Stimulated activated CD4-positive, alpha-beta T cell treated with anti-CD3 and anti-CD28 coated beads, TNF-alpha, amount 100 ng/mL, for 1 hour (primary cell): ENCODE measurements at regions not wholly inside any gene's neighbourhood (a gene's known extent, or its start where the extent isn't known, plus 50 kb on each side); places are given as distances from the start of the nearest gene placed in this dataset.

ENCODE experiments used
- DNase-seq, 3 donors: peaks; one replicate each; pipeline ENCODE4 v3.0.0-alpha.2; 2020; ENCODE audit warnings: low read depth in 3 of 3, low spot score in 1 of 3

DNA sequence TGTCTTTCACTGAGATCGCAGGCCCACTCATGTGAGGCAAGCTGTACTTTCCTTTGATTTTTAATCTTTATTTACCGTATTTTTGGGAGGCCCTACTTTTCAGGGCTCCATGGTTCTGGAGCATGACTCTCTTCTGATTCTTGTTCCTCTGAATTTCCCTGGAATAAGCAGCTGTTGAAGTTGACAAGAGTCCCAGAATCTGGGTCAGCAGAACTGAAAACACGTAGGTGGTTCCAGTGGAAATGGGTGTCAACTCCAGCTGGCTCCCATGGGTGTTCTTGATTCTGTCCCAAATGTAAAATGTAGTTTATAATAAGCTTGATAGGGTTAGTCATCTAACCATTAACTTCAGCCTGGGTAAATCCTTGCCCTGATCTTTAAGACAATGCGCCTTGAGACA lies 409.4 kb downstream of the GATA3 start:
- DNase-seq = no peak

DNA sequence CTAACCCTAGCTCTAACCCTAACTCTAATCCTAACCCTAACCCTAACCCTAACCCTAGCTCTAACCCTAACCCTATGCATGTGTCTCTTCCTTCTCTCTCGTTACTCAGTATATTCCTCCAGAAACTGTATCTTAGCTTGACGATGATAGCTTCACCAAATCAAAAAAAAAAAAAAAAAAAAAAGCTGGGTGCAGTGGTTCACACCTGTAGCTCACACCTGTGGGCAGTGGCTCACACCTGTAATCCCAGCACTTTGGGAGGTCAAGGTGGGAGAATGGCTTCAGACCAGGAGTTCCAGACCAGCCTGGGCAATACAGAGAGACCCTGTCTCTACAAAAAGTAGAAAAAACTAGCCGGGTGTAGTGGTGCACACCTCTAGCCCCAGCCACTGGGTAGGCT lies 414.0 kb downstream of the GATA3 start:
- no peak for DNase-seq

DNA sequence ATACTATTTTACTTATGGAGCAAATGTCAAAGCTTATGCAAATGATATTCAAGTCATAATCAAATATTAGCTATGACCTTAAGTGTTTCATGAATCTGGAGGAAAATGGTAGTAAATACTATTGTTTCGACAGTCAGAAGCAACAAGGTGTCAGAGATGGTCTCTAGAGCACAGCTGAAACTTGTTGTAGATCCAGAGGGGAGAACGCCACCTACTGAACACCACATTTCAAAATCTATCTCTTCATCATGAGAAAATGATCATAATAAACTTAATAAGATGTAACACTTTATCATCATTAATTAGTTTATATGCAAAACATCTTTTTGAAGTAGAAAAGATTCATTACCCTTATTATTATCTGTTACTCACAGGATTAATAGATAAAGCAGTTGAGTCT lies 418.7 kb downstream of the GATA3 start:
- DNase-seq = no peak

DNA sequence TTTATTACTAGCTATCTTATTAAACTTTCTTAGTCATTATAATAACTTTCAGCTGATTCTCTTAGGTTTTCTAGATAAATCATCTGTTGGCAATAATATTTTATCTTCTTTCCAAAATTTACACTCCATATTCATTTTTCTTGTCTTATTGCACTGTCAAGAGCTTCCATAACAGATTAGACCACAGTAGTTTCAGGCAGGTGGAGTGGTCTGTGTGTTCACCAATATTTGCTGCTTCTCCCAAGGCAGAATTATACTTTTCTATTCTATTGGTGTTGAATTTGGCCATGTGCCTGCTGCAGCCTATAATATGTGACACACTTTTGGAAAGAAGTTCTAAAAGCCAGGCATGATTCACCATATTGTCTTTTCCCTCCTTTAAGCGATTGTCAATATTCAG lies 422.8 kb downstream of the GATA3 start:
- no peak for DNase-seq

DNA sequence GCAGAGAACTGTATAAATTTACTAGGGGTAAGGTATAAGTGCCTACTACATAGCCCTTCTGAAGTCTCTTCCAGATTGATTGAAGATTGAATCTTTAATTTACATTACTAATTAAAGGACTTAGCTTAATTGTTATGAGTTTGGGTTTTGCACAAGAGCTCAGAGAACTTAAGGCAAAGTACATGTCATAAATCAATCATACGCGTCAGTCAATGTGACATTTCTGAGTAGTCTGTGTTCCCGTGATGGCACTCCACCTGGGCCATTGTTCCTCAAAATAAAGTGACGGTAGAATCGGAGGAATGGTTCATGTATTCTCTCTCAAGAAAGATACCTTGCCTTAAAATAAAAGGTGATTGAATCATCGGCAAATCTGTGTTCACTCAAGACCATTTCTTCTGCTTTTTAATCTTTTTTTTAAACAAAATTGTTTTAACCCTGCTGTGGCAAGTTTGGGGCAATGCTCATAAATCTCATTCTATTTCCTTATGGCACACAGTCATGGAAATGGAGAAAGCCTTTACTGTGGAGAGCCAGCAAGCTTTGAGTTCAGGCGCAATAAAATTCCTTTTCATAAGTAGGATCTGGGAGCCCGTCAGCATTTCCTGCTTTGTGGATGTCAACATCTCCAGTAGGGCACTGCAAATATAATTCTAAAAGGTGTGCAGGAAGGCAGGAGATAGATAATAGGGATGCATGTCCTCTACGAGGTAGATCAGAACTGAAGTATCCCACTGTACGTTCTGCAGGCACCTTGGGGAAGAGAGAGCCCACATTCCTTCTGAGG lies 427.4 kb downstream of the GATA3 start:
- no peak for DNase-seq

DNA sequence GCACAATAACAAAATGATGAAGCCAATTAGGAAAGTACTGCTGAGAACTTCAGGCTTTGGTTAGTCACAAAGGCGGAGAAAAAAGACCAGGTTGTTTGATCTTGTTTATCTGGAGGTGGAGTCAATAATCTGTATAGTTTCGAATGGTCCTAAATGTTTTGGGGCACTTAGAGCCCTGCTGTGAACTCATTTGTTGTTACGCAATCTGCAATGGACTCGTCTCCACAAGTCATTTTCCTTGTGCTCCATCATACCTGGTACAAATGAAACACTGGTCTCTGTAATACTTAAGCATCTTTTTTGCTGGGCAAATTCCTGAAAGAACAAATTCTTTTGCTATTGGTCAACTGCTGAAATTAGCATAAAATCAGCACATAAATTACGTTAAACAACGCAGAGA lies 430.5 kb downstream of the GATA3 start:
- no peak for DNase-seq

DNA sequence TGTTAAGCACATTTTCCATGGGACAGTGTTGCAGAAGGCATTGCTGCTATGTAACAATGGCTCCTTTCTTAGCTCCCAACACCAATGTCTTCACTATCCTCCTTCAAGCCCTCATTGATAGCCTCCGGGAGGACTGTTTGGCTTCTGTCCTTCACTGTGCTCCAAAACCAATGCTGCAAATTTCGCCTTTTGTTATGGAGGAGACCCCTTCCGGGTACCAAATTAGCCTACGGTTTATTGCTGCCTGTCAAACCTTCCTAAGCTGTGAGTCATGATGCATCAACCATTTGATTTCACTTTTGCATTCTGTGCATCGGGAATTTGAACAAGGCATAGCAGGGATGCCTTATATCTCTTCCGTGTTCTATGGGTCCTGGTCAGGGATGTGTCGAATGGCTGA lies 432.9 kb downstream of the GATA3 start:
- DNase-seq = no peak

DNA sequence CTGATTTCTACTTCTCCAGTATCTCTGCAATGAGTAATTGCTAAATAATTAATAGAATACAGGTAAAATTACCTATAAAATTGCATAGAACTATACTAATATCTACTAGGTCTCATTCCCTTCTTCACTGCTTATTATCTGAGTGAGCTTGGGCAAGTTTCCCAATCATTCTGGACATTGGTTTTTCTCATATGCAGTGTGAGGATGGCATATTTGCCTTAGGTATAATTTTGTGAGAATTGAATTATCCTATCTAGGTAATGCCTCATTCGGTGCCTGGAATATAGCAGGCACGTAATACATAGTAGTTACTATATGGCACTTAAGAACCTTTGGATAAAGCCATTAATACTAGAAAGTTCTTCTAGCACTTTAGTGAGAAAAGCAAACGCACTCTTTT lies 434.7 kb downstream of the GATA3 start:
- no peak for DNase-seq

DNA sequence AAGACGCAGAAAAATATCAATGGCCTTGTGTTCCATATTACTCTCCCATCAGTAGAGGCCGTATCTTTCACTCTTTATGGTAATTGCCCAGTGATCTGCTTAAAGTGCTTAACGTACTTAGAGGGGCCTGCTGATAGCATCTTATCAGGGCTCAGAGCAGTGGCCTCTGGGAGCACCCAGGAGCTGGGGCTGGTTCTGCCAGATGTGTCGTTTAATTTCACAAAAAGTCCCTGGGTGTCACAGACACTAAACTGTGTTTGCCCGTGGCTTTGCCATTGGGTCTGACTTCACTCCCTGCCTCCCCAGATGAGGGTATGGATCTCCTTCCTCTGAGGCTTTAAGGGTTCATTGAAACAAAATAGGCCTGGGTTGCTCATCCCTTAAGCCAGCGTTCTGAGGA lies 435.3 kb downstream of the GATA3 start:
- no peak for DNase-seq

DNA sequence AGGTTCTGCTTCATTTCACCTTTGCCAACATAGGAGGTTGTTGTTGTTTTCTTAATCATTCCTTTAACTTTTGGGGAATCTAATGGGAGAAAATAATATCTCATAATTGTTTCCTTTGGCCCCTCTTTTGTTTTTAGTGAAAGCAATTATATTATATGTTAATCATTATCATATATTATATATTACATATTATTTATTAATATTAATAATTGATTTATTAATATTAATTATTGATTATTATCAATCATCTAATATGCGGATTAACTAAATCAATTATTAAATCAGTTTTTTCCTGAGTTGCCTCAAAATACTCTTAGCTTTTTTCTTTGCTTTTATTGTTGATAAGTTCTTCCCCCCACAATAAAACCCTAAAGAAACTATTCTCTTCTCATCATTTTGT lies 443.8 kb downstream of the GATA3 start:
- no peak for DNase-seq

DNA sequence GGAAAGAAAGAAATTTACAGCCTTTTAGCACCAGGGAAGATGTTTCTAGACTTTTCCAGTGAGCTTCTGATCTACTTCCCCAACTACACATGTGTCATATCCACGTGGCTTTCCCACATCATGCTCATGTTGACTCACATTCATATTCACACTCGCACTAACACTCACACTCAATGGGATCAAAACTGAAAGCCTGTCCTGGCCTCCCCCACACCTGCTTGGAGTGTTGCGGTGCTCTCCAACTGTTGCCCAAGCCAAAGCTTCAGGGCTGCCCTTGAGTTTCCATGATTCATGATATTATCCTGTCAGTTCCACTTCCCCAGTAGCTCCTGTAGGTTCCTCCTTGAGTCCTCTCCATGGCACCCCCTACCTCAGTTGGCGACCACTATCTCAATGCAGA lies 444.4 kb downstream of the GATA3 start:
- no peak for DNase-seq

DNA sequence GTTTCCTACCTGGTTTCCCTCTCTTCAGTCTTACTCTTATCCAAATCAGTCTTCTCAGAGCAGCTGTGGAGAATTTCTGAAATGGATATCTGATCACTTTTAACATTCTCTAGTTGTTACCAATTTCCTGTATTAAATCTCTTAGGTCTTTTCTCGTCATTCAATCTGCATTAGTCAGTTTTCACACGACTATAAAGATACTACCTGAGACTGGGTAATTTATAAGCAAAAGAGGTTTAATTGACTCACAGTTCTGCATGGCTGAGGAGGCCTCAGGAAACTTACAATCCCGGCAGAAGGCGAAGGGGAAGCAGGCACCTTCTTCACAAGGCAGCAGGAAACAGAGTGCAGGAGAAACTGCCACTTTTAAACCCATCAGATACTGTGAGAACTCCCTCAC lies 444.8 kb downstream of the GATA3 start:
- DNase-seq = no peak

DNA sequence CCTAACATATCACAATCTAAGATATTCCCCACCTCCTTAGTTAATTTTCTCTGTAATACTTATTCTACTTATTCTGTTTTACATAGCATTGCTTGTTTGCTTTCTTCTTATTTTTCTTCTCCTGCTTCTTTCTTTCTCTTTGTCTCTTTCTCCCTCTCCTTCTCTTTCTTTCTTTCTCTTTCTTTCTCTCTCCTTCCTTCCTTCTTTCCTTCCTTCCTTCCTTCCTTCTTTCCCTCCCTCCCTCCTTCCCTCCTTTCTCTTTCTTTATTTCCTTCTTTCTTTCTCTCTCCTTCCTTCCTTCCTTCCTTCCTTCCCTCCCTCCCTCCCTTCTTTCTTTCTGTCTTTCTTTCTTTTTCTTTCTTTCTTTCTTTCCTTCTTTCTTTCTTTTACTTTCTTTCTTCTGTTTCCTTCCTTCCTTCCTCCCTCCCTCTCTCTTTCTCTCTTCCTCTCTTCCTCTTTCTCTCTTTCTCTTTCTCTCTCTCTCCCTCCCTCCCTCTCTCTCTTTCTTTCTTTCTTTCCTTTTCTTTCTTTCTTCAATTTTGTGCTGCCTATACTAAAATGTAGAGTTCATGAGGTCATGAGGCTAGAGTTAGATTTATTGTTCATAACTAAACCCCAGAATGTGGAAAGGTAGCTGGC lies 445.4 kb downstream of the GATA3 start:
- DNase-seq = no peak

DNA sequence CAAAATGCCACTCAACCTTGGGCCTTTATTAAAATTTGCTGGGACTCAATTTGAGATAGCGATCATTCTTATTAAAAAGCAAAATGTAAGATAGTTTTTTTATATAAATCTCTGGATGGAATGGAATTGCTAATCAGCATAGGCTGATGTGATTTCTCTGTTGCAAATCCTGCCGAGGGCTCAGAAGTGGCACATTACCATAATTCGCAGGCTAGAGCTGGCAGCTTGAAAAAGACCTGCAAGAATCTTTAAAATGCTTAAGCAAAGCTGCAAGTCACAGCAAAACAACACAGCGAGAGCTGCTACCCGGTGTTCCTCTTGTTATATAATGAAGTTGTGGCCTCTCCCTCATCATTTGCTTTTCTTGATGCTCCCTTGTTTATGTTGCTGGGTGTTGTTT lies 448.1 kb downstream of the GATA3 start:
- no peak for DNase-seq

DNA sequence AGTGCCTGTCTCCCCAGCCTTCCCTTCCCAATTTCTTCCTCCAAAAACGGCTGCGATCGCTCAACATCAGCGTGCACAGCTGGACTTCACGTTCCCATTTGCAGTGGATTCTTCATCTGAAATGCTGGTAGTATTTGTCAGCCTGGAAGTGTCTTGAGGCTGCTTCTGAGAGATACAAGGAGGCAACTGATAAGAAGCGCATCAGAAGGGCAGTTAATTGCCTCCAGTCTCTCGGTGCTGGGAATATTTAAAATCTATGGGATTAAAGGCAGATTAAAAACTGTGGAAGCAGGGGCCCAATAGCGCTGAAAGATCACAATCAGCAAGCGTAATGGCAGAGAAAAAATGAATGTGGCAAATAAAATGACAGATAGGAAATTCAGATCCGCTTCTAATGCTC lies 450.0 kb downstream of the GATA3 start:
- no peak for DNase-seq

DNA sequence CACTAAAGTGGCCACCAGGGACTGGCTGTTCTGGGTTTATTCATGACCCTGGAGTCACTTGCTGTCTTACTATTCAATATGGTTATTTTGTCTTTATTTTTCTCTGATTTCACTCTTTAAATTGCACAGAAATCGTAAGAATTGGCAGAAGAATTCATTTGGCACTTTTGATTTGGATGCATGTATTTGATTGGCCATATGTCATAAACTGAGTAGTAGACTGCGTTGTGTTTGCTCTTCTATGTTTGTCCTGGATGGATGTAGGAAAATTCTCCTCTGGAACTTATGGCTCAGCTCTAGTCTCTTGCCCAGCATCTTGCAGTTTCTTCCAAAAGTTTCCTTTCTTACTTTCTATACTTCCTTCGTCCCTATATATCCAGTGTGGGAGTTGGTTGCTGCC lies 452.7 kb downstream of the GATA3 start:
- DNase-seq = no peak

DNA sequence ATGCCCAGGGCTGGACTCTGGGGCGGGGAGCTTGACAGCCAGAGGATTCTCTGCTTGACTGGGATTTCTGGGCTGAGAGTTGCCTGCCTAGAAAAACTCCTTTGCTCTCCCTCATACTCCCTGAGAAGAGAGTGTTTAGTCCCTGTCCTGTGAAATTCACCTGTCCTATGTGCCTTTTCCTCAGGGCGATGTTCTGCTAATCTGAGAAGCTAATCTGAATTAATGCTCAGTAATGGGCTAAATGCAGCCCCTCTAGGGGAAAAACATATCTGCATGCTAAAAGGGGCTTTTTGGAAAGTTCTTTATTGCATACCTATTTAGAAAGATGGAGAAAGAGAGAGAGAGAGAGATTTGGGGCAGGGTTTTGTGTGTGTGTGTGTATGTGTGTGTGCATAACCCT lies 454.4 kb downstream of the GATA3 start:
- DNase-seq = no peak

DNA sequence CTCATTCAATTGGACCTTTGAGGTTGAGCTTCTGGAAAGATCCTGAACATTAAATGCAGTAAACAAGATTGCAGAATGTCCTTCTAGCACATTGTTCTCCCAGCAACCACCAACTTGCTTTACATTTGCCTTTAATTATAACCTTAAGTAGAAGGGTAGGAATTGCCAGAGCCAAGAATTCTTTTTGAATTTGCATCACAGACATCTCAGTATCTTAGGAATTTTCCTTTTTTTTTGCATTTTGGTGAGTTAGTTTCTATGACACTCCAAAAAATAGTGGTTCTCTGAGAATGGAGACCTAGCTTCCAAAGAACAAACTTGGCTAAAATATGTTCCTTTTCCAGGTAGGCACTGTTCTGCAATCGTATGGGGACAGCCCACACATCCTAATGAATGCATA lies 456.0 kb downstream of the GATA3 start:
- no peak for DNase-seq

DNA sequence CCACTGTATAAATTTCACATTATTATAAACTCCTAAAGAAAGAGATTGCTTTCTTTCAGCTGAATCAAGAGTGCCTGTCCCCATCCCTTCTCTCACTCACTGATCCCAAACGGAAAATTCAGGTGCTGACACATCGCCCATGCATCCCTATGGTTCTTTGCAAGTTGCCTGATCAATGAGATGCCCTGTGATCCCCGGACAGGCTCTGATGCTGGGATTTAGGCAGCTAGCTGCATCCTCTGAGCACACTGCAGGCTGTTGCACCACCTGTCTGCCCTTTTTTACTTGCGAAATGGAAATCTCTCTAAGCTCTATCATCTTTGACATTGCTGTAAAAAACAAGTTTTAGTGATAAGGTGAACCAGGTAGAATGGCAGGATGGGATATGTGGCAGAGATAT lies 456.5 kb downstream of the GATA3 start:
- DNase-seq = no peak

DNA sequence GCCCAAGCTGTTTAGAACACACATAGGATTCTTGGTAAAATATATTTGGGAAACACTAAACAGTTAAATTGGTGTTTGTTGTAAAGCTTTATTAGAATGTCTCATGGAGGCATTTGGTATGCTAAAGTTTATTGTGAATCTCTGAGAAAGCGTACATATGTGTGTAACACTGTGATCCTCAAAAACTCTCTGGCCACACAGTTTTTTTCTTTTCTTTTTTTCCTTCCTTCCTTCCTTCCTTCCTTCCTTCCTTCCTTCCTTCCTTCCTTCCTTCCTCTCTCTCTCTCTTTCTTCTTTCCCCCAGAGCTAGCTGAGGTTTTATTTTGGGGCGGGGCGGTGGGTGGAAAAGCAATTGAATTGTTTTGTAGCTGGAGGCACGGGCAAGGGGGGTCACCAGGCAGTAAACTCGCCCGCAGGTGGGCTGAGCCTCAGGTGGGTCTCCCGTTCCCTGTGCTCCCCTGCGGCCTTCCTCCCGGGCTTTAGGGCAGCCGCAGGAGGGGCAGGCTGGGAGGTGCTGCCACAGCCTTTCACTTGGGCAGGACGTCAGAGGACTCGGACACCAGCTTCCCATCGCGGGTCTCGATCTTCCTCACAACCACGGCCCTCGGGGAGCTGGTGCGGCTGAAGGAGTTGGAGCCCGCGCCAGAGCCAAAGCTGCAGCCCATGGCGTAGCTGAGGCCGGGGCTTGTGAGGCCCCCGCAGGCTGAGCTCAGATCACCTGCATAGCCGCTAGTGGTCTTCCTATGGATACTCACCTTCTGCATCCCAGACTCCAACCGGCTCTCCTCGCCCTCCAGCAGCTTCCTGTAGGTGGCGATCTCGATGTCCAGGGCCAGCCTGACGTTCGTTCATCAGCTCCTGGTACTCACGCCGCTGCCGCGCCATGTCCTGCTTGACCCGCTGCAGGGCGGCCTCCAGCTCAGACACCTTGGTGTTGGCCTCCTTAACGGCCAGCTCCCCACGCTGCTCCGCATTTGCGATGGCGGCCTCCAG lies 459.0 kb downstream of the GATA3 start:
- no peak for DNase-seq

DNA sequence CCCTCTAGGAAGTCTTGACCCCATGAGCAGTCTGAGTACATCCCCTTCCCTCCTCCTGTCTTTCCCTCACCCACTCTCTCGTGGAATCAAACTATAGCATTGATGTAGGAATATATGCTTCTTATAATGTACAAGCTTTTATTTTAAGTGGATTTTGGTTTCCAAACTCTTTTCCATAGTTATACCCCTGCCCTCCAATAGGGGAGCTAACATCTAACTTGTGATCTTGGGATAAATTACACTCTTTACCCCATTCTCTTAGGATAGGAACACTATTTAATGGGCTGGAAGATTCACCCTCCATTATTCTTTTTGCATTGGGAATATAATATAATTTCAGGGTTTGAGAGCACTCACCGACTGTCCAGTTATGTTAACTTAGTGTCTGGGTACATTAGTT lies 465.9 kb downstream of the GATA3 start:
- DNase-seq = no peak

DNA sequence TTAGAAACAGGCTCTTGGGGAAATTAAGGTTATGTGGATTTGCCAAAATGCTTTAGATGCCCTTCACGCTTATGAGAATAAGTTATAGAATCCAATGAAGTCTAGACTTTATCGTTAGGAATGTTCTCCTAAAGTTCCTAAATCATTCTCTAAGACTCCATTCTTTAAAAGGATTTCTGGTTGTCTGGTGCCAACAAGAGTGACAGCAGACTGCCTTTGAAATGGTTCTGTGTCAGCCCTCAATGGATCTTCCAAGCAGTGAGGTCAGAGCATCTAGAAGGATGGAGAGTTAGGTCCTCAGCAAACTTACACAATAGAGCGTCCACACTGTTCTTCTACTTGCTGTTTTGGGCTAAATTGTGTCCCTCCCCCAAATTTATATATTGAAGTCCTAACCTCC lies 473.3 kb downstream of the GATA3 start:
- no peak for DNase-seq
